Tibial nerve (tissue), 4 donors: ENCODE measurements at regions not wholly inside any gene's neighbourhood (a gene's known extent, or its start where the extent isn't known, plus 50 kb on each side); places are given as distances from the start of the nearest gene placed in this dataset.

ENCODE experiments used
- EP300 ChIP-seq, 2 donors: sonication (generic); formaldehyde crosslinking; IDR thresholded peaks; one replicate each; pipeline ENCODE4 v1.6.1; 2017; ENCODE audit warnings: antibody characterized with exemption in 2 of 2, mild to moderate bottlenecking in 1 of 2
- POLR2A ChIP-seq, 2 donors: fragments of 450-650 bp; IDR thresholded peaks; one replicate each; pipeline ENCODE4 v1.6.1; 2017; ENCODE audit warnings: antibody characterized with exemption in 2 of 2, mild to moderate bottlenecking in 2 of 2, moderate library complexity in 2 of 2
- TF ChIP-seq, protein P1 (sequence below), 5 experiments: fragments of 200-600 bp in 3 of 5; fragments of 450-650 bp in 2 of 5; sonication (generic) in 3 of 5; IDR thresholded peaks; one replicate each; pipeline ENCODE4 v1.5.1; 2016 to 2019; ENCODE audit warnings: antibody characterized with exemption in 5 of 5, mild to moderate bottlenecking in 3 of 5, moderate library complexity in 2 of 5

DNA sequence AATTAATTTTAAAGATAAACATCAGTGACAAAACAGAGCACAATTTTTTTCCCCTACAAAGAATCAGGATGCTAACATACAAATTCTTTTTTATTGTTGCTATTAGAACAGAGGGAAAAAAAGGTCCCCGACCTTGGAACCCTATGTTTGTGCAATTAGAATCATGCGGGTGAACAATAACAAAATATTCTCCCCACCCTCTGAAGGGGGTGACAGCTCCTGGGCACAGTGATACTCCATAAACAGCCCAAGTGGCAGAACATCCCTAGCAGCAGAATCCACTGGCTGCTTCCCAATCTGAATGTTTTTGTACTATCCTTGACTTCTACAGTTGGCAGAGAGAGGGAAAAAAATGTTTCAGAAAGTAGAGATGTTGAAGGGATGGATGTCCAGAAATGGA, 87.7 kb upstream of the TLL1 start:
- TF ChIP-seq, protein P1, sequence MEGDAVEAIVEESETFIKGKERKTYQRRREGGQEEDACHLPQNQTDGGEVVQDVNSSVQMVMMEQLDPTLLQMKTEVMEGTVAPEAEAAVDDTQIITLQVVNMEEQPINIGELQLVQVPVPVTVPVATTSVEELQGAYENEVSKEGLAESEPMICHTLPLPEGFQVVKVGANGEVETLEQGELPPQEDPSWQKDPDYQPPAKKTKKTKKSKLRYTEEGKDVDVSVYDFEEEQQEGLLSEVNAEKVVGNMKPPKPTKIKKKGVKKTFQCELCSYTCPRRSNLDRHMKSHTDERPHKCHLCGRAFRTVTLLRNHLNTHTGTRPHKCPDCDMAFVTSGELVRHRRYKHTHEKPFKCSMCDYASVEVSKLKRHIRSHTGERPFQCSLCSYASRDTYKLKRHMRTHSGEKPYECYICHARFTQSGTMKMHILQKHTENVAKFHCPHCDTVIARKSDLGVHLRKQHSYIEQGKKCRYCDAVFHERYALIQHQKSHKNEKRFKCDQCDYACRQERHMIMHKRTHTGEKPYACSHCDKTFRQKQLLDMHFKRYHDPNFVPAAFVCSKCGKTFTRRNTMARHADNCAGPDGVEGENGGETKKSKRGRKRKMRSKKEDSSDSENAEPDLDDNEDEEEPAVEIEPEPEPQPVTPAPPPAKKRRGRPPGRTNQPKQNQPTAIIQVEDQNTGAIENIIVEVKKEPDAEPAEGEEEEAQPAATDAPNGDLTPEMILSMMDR (IDR thresholded peaks at IDR 0.05): no peak
- TF ChIP-seq POLR2A (IDR thresholded peaks at IDR 0.05) (no peak), EP300 (IDR thresholded peaks at IDR 0.05) (no peak)
